NCI-H1417 (cell line): ENCODE measurements at regions not wholly inside any gene's neighbourhood (a gene's known extent, or its start where the extent isn't known, plus 50 kb on each side); places are given as distances from the start of the nearest gene placed in this dataset.
"Not testable (repeated sequence)": the region's sequence is repeated elsewhere in the genome, so short reads cannot be mapped to it uniquely, and the experiment has no call there.

Source experiments
- DNase-seq, 3 experiments: peaks; one replicate each; lab custom pipeline; 2025; lab: John Stamatoyannopoulos, UW

GRCh38 chr7:138317044-138317596 lies 142.9 kb upstream of the TRIM24 start:
- no peak for DNase-seq

GRCh38 chr7:138324941-138325340 lies 135.1 kb upstream of the TRIM24 start:
- no peak for DNase-seq

GRCh38 chr7:138325434-138325833 lies 134.6 kb upstream of the TRIM24 start:
- DNase-seq, result no peak

GRCh38 chr7:138328215-138328614 lies 131.8 kb upstream of the TRIM24 start:
- DNase-seq, result no peak

GRCh38 chr7:138332850-138333249 lies 127.2 kb upstream of the TRIM24 start:
- not testable (repeated sequence) for DNase-seq

- no peak for DNase-seq
These were observed 121.7 kb upstream of the TRIM24 start for GRCh38 chr7:138338361-138338760.

- DNase-seq, result not testable (repeated sequence)
These were observed 120.8 kb upstream of the TRIM24 start for GRCh38 chr7:138339229-138339628.

- no peak for DNase-seq
These were observed 117.1 kb upstream of the TRIM24 start for GRCh38 chr7:138342990-138343389.

- no peak for DNase-seq
These were observed 114.5 kb upstream of the TRIM24 start for GRCh38 chr7:138345567-138345966.

GRCh38 chr7:138346975-138347374 lies 113.1 kb upstream of the TRIM24 start:
- no peak for DNase-seq

- no peak for DNase-seq
These were observed 110.0 kb upstream of the TRIM24 start for GRCh38 chr7:138349841-138350700.

- DNase-seq, result no peak
These were observed 109.2 kb upstream of the TRIM24 start for GRCh38 chr7:138350701-138351357.

- DNase-seq, result no peak
These were observed 107.2 kb upstream of the TRIM24 start for GRCh38 chr7:138352570-138353461.

GRCh38 chr7:138354066-138354465 lies 106.0 kb upstream of the TRIM24 start:
- DNase-seq, result no peak

- DNase-seq, result no peak
These were observed 104.8 kb upstream of the TRIM24 start for GRCh38 chr7:138355254-138355653.

GRCh38 chr7:138358850-138359341 lies 101.2 kb upstream of the TRIM24 start:
- DNase-seq, result no peak

- peak in 2 of 3 experiments; percentile 68 to 97 for DNase-seq
These were observed 100.0 kb upstream of the TRIM24 start for GRCh38 chr7:138359870-138360559.

- no peak for DNase-seq
These were observed 96.3 kb upstream of the TRIM24 start for GRCh38 chr7:138363721-138364120.

GRCh38 chr7:138366137-138366536 lies 93.9 kb upstream of the TRIM24 start:
- not testable (repeated sequence) for DNase-seq

- DNase-seq, result not testable (repeated sequence)
These were observed 93.4 kb upstream of the TRIM24 start for GRCh38 chr7:138366676-138367075.

- no peak for DNase-seq
These were observed 90.3 kb upstream of the TRIM24 start for GRCh38 chr7:138369797-138370196.
